ENCODE measurements at regions not wholly inside any gene's neighbourhood (a gene's known extent, or its start where the extent isn't known, plus 50 kb on each side); places are given as distances from the start of the nearest gene placed in this dataset.
"Not testable (repeated sequence)": the region's sequence is repeated elsewhere in the genome, so short reads cannot be mapped to it uniquely, and the experiment has no call there.

- Histone ChIP-seq H3K27me3 (ENCODE audit: control insufficient read depth in 2 of 2, insufficient read depth in 1 of 2, low read length in 1 of 2) (no peaks in the 10 kb centered on the region), H3K4me3 (ENCODE audit: low read length in 2 of 2) (no peak overlapping the region), H3K9me3 (ENCODE audit: control insufficient read depth in 2 of 2, insufficient read depth in 1 of 2, low read length in 1 of 2) (no peaks in the 10 kb centered on the region), H3K36me3 (ENCODE audit: control insufficient read depth in 2 of 2, insufficient read depth in 2 of 2, low read length in 1 of 2) (no peaks in the 10 kb centered on the region), H3K4me1 (ENCODE audit: control insufficient read depth in 2 of 2, insufficient read depth in 2 of 2, low read length in 2 of 2) (no peaks in the 10 kb centered on the region), H3K27ac (ENCODE audit: low read depth in 1 of 2, low read length in 1 of 2) (no peak overlapping the region)
- no peak for DNase-seq (ENCODE audit: low read depth in 6 of 9, low spot score in 9 of 9)
- WGBS, result 98% methylated on average over 13 of the region's 13 CpGs
Measured at GRCh38 chr11:24161587-24161986, 335.3 kb upstream of the LUZP2 start.

- Histone ChIP-seq H3K36me3 (ENCODE audit: control insufficient read depth in 2 of 2, insufficient read depth in 2 of 2, low read length in 1 of 2) (no peaks in the 10 kb centered on the region), H3K4me3 (ENCODE audit: low read length in 2 of 2) (no peak overlapping the region), H3K27ac (ENCODE audit: low read depth in 1 of 2, low read length in 1 of 2) (no peak overlapping the region), H3K4me1 (ENCODE audit: control insufficient read depth in 2 of 2, insufficient read depth in 2 of 2, low read length in 2 of 2) (no peaks in the 10 kb centered on the region), H3K27me3 (ENCODE audit: control insufficient read depth in 2 of 2, insufficient read depth in 1 of 2, low read length in 1 of 2) (no peaks in the 10 kb centered on the region), H3K9me3 (ENCODE audit: control insufficient read depth in 2 of 2, insufficient read depth in 1 of 2, low read length in 1 of 2) (no peaks in the 10 kb centered on the region)
- WGBS, result 95% methylated on average over 3 of the region's 3 CpGs
- no peak for DNase-seq (ENCODE audit: low read depth in 6 of 9, low spot score in 9 of 9)
Measured at GRCh38 chr11:24163146-24163545, 333.7 kb upstream of the LUZP2 start.

GRCh38 chr11:24163841-24164240 is 333.0 kb upstream of the LUZP2 start:
- no peaks in the 10 kb centered on the region for H3K27me3 ChIP-seq (ENCODE audit: control insufficient read depth in 2 of 2, insufficient read depth in 1 of 2, low read length in 1 of 2)
- H3K36me3 ChIP-seq (ENCODE audit: control insufficient read depth in 2 of 2, insufficient read depth in 2 of 2, low read length in 1 of 2), result no peaks in the 10 kb centered on the region
- no peak for DNase-seq (ENCODE audit: low read depth in 6 of 9, low spot score in 9 of 9)
- H3K4me3 ChIP-seq (ENCODE audit: low read length in 2 of 2), result no peak overlapping the region
- H3K27ac ChIP-seq (ENCODE audit: low read depth in 1 of 2, low read length in 1 of 2), result no peak overlapping the region
- no peaks in the 10 kb centered on the region for H3K9me3 ChIP-seq (ENCODE audit: control insufficient read depth in 2 of 2, insufficient read depth in 1 of 2, low read length in 1 of 2)
- H3K4me1 ChIP-seq (ENCODE audit: control insufficient read depth in 2 of 2, insufficient read depth in 2 of 2, low read length in 2 of 2), result no peaks in the 10 kb centered on the region

GRCh38 chr11:24171869-24172268 is 325.0 kb upstream of the LUZP2 start:
- Histone ChIP-seq H3K4me1 (ENCODE audit: control insufficient read depth in 2 of 2, insufficient read depth in 2 of 2, low read length in 2 of 2) (no peaks in the 10 kb centered on the region), H3K27ac (ENCODE audit: low read depth in 1 of 2, low read length in 1 of 2) (no peak overlapping the region), H3K27me3 (ENCODE audit: control insufficient read depth in 2 of 2, insufficient read depth in 1 of 2, low read length in 1 of 2) (no peaks in the 10 kb centered on the region), H3K9me3 (ENCODE audit: control insufficient read depth in 2 of 2, insufficient read depth in 1 of 2, low read length in 1 of 2) (no peaks in the 10 kb centered on the region), H3K4me3 (ENCODE audit: low read length in 2 of 2) (no peak overlapping the region), H3K36me3 (ENCODE audit: control insufficient read depth in 2 of 2, insufficient read depth in 2 of 2, low read length in 1 of 2) (no peaks in the 10 kb centered on the region)
- DNase-seq (ENCODE audit: low read depth in 6 of 9, low spot score in 9 of 9), result no peak
- WGBS, result 91% methylated on average over 1 of the region's 1 CpG

DNA sequence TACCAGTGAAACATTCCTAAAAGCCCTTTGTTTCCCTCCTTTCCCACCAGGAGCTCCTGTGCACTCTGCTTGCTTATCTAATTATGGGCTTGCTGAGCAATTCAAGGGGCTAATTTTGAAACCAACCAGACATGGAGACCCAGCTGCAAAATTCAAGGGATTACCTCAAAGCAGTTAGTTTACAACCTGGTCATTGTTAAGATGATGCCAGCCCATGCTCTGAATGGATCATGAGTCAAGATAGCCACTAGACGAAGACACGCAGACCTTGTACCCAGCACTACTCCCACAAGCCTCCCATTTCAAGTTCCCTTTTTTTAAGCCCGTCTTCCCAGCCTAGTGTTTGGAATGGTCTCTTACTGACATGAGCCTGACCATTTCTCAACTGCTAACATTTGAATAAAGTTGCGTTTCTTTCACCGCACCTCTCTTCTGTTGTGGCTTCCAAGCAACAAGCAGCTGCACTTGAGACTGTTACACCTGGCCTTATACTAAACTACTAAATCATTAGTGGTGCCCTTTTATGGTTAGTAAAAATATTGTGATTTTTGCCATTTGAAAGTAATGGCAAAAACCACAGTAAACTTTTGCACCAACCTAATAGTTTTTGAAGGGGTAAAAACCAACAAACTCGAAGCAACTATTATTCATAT is 315.3 kb upstream of the LUZP2 start:
- H3K4me1 ChIP-seq (ENCODE audit: control insufficient read depth in 2 of 2, insufficient read depth in 2 of 2, low read length in 2 of 2), result no peaks in the 10 kb centered on the region
- no peaks in the 10 kb centered on the region for H3K9me3 ChIP-seq (ENCODE audit: control insufficient read depth in 2 of 2, insufficient read depth in 1 of 2, low read length in 1 of 2)
- H3K36me3 ChIP-seq (ENCODE audit: control insufficient read depth in 2 of 2, insufficient read depth in 2 of 2, low read length in 1 of 2), result no peaks in the 10 kb centered on the region
- WGBS, result 57% methylated on average over 6 of the region's 6 CpGs
- H3K4me3 ChIP-seq (ENCODE audit: low read length in 2 of 2), result no peak overlapping the region
- H3K27me3 ChIP-seq (ENCODE audit: control insufficient read depth in 2 of 2, insufficient read depth in 1 of 2, low read length in 1 of 2), result no peaks in the 10 kb centered on the region
- no peak for DNase-seq (ENCODE audit: low read depth in 6 of 9, low spot score in 9 of 9)
- H3K27ac ChIP-seq (ENCODE audit: low read depth in 1 of 2, low read length in 1 of 2), result no peak overlapping the region

DNA sequence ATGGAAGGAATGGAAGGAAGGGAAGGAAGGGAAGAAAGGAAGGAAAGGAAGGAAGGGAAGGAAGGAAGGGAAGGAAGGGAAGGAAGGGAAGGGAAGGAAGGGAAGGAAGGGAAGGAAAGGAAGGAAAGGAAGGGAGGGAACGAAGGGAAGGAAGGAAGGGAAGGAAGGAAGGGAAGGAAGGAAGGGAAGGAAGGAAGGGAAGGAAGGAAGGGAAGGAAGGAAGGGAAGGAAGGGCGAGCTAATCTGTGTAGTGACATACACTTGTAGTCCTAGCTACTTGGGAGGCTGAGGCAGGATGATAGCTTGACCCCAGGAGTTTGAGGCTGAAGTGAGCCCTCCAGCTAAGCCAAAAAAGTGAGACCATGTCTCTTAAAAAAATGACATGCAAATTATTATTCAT is 311.3 kb upstream of the LUZP2 start:
- H3K27ac ChIP-seq (ENCODE audit: low read depth in 1 of 2, low read length in 1 of 2); H3K4me3 ChIP-seq (ENCODE audit: low read length in 2 of 2); H3K27me3 ChIP-seq (ENCODE audit: control insufficient read depth in 2 of 2, insufficient read depth in 1 of 2, low read length in 1 of 2); H3K36me3 ChIP-seq (ENCODE audit: control insufficient read depth in 2 of 2, insufficient read depth in 2 of 2, low read length in 1 of 2); H3K9me3 ChIP-seq (ENCODE audit: control insufficient read depth in 2 of 2, insufficient read depth in 1 of 2, low read length in 1 of 2); DNase-seq (ENCODE audit: low read depth in 6 of 9, low spot score in 9 of 9); H3K4me1 ChIP-seq (ENCODE audit: control insufficient read depth in 2 of 2, insufficient read depth in 2 of 2, low read length in 2 of 2): not testable (repeated sequence)
- 67% methylated on average over 2 of the region's 2 CpGs for WGBS

DNA sequence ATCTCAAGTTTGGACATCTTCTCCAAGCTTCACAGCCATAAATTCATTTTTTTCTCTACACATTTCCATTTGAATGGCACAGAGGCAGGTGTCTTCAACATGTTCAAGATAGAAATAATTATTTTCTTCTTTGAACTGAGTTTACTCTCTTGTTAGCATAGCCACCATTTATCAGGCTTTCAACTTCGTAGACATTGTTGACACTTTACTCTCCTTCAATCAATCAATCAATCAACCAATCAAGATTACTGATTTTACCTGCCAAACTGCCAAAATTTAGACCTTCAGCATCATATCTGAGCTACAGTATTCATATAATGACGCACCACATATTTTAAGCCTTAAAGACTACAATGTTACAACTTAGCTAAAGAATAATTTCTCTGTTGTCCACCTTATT is 300.1 kb upstream of the LUZP2 start:
- DNase-seq (ENCODE audit: low read depth in 6 of 9, low spot score in 9 of 9), result no peak
- no peaks in the 10 kb centered on the region for H3K9me3 ChIP-seq (ENCODE audit: control insufficient read depth in 2 of 2, insufficient read depth in 1 of 2, low read length in 1 of 2)
- H3K27me3 ChIP-seq (ENCODE audit: control insufficient read depth in 2 of 2, insufficient read depth in 1 of 2, low read length in 1 of 2), result no peaks in the 10 kb centered on the region
- no peaks in the 10 kb centered on the region for H3K4me1 ChIP-seq (ENCODE audit: control insufficient read depth in 2 of 2, insufficient read depth in 2 of 2, low read length in 2 of 2)
- no peak overlapping the region for H3K4me3 ChIP-seq (ENCODE audit: low read length in 2 of 2)
- H3K27ac ChIP-seq (ENCODE audit: low read depth in 1 of 2, low read length in 1 of 2), result no peak overlapping the region
- 90% methylated on average over 2 of the region's 2 CpGs for WGBS
- no peaks in the 10 kb centered on the region for H3K36me3 ChIP-seq (ENCODE audit: control insufficient read depth in 2 of 2, insufficient read depth in 2 of 2, low read length in 1 of 2)

DNA sequence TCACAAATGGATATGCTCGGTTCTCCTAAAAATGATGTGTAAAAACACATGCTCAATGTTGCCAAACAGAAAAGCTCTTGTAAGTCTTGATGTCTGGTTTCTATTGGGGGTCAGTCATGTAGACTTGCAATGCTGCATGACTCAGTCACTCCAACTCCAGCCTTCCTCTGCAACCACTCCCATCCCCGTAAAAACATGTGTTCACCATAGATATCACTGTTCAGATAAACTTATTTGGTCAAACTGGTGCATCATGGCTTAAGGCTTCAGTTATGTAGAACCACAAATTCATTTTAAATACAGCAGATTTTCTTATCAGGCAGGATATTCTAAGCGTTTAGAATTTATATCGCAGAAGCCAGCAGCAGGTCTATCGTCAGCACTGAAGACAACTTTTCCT is 298.4 kb upstream of the LUZP2 start:
- Histone ChIP-seq H3K36me3 (ENCODE audit: control insufficient read depth in 2 of 2, insufficient read depth in 2 of 2, low read length in 1 of 2) (no peaks in the 10 kb centered on the region), H3K27ac (ENCODE audit: low read depth in 1 of 2, low read length in 1 of 2) (no peak overlapping the region), H3K27me3 (ENCODE audit: control insufficient read depth in 2 of 2, insufficient read depth in 1 of 2, low read length in 1 of 2) (no peaks in the 10 kb centered on the region), H3K4me1 (ENCODE audit: control insufficient read depth in 2 of 2, insufficient read depth in 2 of 2, low read length in 2 of 2) (no peaks in the 10 kb centered on the region), H3K4me3 (ENCODE audit: low read length in 2 of 2) (no peak overlapping the region), H3K9me3 (ENCODE audit: control insufficient read depth in 2 of 2, insufficient read depth in 1 of 2, low read length in 1 of 2) (no peaks in the 10 kb centered on the region)
- 98% methylated on average over 5 of the region's 5 CpGs for WGBS
- no peak for DNase-seq (ENCODE audit: low read depth in 6 of 9, low spot score in 9 of 9)

DNA sequence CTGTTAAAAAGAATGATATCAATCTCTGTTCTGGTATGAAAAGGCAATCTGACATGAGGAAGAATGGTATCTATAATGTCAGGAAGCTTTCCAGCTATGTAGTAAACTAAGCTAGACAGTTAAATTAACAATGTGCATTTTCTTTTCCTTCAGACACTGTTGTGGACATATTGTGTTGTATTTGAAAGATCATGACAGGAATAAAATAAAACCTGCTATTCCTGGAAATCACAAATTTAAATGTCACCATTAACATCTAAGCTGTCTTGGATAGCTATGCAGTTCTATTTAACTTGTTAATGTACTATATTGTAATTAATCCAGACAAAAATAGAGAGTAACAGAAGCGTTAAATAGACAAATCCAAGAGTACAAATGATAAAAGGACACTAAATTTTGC is 297.4 kb upstream of the LUZP2 start:
- Histone ChIP-seq H3K27ac (ENCODE audit: low read depth in 1 of 2, low read length in 1 of 2) (no peak overlapping the region), H3K4me3 (ENCODE audit: low read length in 2 of 2) (no peak overlapping the region), H3K36me3 (ENCODE audit: control insufficient read depth in 2 of 2, insufficient read depth in 2 of 2, low read length in 1 of 2) (no peaks in the 10 kb centered on the region), H3K9me3 (ENCODE audit: control insufficient read depth in 2 of 2, insufficient read depth in 1 of 2, low read length in 1 of 2) (no peaks in the 10 kb centered on the region), H3K4me1 (ENCODE audit: control insufficient read depth in 2 of 2, insufficient read depth in 2 of 2, low read length in 2 of 2) (no peaks in the 10 kb centered on the region), H3K27me3 (ENCODE audit: control insufficient read depth in 2 of 2, insufficient read depth in 1 of 2, low read length in 1 of 2) (no peaks in the 10 kb centered on the region)
- WGBS, result 86% methylated on average over 1 of the region's 1 CpG
- no peak for DNase-seq (ENCODE audit: low read depth in 6 of 9, low spot score in 9 of 9)

GRCh38 chr11:24206030-24206429 is 290.8 kb upstream of the LUZP2 start:
- no peaks in the 10 kb centered on the region for H3K4me1 ChIP-seq (ENCODE audit: control insufficient read depth in 2 of 2, insufficient read depth in 2 of 2, low read length in 2 of 2)
- WGBS, result 96% methylated on average over 2 of the region's 2 CpGs
- DNase-seq (ENCODE audit: low read depth in 6 of 9, low spot score in 9 of 9), result no peak

More at GRCh38 chr11:24206030-24206429, 290.8 kb upstream of the LUZP2 start:
- Histone ChIP-seq H3K9me3 (ENCODE audit: control insufficient read depth in 2 of 2, insufficient read depth in 1 of 2, low read length in 1 of 2) (no peaks in the 10 kb centered on the region), H3K4me3 (ENCODE audit: low read length in 2 of 2) (no peak overlapping the region), H3K36me3 (ENCODE audit: control insufficient read depth in 2 of 2, insufficient read depth in 2 of 2, low read length in 1 of 2) (no peaks in the 10 kb centered on the region), H3K27me3 (ENCODE audit: control insufficient read depth in 2 of 2, insufficient read depth in 1 of 2, low read length in 1 of 2) (no peaks in the 10 kb centered on the region), H3K27ac (ENCODE audit: low read depth in 1 of 2, low read length in 1 of 2) (no peak overlapping the region)

Data from thymus (tissue), 11 donors.